ENCODE measurements at regions not wholly inside any gene's neighbourhood (a gene's known extent, or its start where the extent isn't known, plus 50 kb on each side); places are given as distances from the start of the nearest gene placed in this dataset.
"Not testable (repeated sequence)": the region's sequence is repeated elsewhere in the genome, so short reads cannot be mapped to it uniquely, and the experiment has no call there.

DNA sequence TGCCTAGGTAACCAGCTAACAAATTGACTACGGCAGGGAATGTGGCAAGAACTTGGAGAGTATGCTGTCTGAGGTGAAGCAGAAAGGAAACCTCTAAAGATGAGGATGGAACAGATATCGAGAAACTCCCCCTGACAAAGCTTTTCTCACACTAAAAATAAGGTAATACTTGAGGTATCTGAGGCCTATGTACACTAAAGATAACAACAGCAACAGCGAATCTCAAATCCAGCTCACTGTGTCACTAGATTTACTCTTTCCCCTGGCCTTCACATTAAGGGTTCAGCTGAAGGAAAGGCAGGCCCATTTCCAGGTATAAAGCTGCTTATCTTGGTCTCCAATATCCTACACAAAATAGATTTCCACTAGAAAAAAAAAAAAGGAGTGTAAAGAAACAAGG lies 518.0 kb downstream of the KCNT2 start:
- no peak for DNase-seq (ENCODE audit: low read depth, low spot score)

DNA sequence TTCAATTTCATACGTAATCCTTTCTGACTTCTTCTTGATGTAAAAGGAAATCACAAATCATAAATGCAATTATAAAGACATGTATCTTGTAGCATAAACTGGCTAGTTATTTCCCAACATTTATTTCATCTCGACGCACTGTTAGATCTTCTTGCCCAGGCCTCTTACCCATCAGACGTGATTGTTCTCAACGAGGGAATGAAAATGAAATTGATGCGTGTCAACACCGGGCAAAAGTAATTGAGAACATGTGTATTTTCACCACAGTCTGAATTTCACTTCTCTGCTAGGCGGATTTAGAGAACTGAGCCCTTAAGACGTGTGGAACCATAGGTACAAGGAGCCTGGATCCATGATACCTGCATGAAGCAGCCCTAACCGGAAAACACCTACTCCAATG lies 519.7 kb downstream of the KCNT2 start:
- no peak for DNase-seq (ENCODE audit: low read depth, low spot score)

- DNase-seq (ENCODE audit: low read depth, low spot score): no peak
These were observed 529.5 kb downstream of the KCNT2 start for GRCh38 chr1:196078691-196079090.

DNA sequence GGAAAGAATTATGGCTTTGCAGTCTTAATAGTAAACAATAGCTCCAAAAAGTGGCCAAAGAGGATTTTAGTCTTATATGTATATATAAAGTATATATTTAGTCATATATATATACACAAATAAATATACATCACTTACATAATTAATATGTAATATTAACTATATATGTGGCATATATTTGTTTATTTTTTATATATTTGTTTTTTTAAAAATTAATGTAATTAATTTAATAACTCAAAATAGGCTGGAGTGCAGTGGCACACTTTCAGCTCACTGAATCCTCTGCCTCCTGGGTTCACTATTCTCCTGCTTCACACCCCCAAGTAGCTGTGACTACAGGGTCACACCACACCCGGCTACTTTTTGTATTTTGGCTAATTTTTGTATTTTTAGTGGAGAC lies 532.6 kb downstream of the KCNT2 start:
- DNase-seq (ENCODE audit: low read depth, low spot score): no peak

DNA sequence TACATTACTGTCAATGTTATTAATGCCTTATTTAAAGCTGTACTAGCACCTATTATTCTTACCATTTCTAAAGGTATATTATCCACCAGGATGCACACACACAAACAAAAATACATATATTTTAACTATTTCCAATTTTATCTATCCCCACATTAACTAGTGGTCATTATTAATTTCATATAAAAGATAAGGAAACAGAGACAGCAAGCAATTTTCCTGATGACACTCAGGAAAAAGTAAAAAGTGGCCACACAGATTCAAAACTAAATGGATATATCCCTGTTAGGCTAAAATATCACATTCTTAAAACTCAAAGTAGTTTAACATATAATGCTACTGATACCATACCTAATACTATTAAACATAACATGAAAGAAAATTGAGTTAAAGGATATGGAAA lies 534.1 kb downstream of the KCNT2 start:
- DNase-seq (ENCODE audit: low read depth, low spot score): no peak

GRCh38 chr1:196071447-196071846 lies 536.8 kb downstream of the KCNT2 start:
- DNase-seq (ENCODE audit: low read depth, low spot score): no peak

GRCh38 chr1:196070940-196071339 lies 537.3 kb downstream of the KCNT2 start:
- no peak for DNase-seq (ENCODE audit: low read depth, low spot score)

- DNase-seq (ENCODE audit: low read depth, low spot score): no peak
These were observed 544.3 kb downstream of the KCNT2 start for GRCh38 chr1:196063952-196064351.

DNA sequence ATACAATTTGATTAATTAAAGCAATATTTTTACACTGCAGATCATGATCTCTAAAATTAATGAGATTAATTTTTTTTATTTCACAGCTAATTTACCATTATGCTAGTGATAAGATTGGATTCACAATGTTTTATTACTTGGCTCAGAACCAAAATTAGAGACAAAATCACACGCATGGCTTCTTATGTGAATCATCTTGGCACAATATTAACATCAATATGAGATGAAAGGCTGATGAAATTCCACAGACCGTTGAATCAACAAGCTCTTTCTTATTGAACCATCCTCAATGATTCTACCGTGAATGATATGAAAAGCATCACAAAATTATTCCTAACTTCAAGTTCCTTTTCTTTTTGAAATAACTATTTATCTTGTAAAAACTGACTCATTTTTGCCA lies 544.9 kb downstream of the KCNT2 start:
- no peak for DNase-seq (ENCODE audit: low read depth, low spot score)

- DNase-seq (ENCODE audit: low read depth, low spot score): no peak
These were observed 547.7 kb downstream of the KCNT2 start for GRCh38 chr1:196060539-196060938.

DNA sequence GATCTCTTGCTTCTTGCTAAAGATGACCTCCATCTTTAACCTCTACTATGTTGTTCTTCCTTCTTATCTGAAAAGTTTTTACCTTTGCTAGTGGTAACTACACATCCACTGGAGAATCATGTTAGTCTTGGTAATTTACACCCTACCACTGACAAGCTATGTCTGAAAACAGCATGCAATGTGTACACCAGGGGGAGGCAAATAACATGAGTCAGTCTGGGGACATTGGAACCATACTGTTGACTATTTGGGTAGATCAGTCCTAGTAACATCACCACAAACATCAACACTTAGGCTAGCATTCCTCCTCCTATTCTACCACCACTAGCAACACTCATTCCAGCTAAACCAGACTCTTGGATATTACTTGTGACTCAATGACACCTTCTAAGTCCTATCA lies 549.0 kb downstream of the KCNT2 start:
- no peak for DNase-seq (ENCODE audit: low read depth, low spot score)

DNA sequence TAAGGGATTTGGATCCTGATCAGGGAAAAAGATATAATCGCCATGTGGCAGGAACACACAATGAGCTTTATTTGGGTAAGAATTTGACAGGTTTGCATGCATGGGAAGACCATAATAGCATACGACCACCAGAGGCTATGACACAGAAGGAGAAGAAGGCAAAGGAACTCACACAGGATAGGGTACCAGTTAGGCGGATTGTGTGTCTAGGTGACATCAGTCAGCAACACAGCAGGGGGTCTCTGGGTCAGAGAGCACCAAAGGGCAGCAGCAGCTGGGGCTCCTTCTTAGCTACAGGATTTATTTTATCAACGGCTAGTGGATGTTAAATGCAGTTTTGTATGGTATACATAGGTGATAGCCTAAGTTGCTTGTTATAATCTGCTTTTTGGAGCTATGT lies 551.3 kb downstream of the KCNT2 start:
- no peak for DNase-seq (ENCODE audit: low read depth, low spot score)

GRCh38 chr1:196049407-196049806 lies 558.8 kb downstream of the KCNT2 start:
- no peak for DNase-seq (ENCODE audit: low read depth, low spot score)

DNA sequence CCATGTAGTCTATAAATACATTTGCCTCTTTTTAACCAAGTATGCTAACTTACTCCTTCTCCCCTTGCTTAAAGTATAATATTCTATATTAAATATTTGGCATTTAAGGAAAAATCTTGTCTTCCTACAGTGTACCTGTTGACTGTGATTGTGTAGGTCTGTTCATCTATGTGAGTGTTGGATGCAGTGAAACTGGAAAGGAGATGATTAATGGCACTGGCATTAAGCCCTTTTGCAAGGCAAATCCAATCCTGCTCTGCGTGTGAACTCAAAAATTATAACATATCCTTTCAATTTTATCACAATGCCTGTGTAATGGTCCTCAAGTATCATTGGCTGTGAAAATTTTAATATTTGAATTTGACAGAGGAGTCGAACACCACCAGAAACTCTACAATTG lies 565.0 kb downstream of the KCNT2 start:
- DNase-seq (ENCODE audit: low read depth, low spot score): no peak

DNA sequence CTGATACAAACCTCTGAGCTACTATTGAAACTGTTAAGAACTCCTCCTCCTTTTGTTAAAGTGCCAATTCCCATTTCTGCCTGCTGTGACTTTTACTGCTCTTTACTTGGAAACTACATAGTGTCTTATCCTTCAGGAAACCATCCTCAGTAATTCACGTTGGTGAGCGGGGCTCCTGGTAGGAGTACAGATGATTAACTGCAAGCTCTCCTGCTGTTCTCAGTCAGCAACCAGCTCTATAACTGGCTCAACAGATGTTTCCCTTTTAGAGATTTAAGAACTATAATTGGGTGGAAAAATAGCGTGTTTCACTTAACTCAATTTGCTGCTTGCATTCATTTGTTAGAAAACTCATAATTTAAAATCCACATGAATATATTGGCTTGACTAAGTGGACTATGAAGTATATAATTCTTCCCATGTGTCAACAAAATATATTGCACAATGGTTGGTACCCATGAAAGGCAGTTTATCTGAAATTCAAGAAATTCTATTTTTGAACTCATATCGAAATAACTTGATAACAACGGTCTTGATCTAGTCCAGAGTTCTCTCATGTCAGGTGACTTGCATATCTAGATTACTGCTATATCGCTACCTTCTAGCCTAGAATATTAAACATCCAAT lies 574.0 kb downstream of the KCNT2 start:
- peak; percentile 56 for DNase-seq (ENCODE audit: low read depth, low spot score)

- not testable (repeated sequence) for DNase-seq (ENCODE audit: low read depth, low spot score)
These were observed 576.9 kb downstream of the KCNT2 start for GRCh38 chr1:196031387-196031786.

GRCh38 chr1:196030455-196030854 lies 577.8 kb downstream of the KCNT2 start:
- no peak for DNase-seq (ENCODE audit: low read depth, low spot score)

- DNase-seq (ENCODE audit: low read depth, low spot score): no peak
These were observed 578.8 kb downstream of the KCNT2 start for GRCh38 chr1:196029410-196029809.

DNA sequence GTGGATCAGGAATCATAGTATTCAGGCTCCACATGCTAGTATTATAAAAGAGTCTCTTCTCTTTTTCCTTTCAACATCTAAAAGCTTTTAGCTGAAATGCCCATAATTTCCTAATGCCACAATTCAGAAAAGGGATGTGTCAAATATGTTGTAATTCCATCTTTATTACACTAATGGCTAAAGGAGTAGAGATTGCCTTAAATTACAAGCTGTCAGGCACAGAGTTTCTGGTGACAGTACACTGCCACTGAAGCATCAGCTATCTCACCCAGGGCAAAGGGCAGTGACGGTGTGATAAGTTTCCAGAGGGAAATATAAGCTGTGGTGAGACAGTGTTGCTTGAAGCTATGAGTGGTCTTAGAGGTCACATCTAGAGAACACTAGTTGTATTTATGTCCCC lies 581.1 kb downstream of the KCNT2 start:
- DNase-seq (ENCODE audit: low read depth, low spot score): no peak

DNA sequence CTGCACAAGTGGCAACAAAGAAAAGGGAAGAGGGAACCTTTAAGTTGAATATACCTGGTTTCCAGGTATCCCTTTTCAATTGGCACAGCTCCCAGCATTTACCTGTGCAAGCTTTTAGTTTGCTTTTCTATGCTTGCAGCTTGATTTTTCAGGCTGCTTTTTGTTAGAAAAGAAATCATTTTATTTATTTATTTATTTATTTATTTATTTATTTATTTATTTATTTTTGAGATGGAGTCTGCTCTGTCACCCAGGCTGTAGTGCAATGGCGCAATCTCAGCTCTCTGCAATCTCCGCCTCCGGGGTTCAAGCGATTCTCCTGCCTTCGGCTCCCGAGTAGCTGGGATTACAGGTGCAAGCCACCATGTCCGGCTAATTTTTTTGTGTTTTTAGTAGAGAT lies 587.1 kb downstream of the KCNT2 start:
- not testable (repeated sequence) for DNase-seq (ENCODE audit: low read depth, low spot score)

GRCh38 chr1:196009362-196009761 lies 598.9 kb downstream of the KCNT2 start:
- no peak for DNase-seq (ENCODE audit: low read depth, low spot score)

DNA sequence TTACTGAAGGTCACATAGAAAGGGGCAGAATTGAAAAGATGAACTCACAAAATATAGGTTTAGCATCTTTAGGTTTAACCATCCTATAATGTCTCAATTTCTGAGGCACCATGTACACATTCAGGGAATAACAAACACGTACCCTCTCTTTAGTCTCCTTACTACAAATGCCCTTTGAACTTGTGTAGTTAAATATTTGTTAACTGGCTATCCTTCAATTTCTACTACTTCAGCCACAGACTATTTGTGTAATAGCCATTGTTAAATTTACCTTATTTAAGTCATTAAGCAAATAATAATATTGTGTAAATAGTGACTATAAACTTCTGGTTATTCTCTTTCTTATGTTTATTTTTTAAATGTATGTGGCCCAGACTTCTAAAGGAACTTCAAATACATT lies 600.5 kb downstream of the KCNT2 start:
- no peak for DNase-seq (ENCODE audit: low read depth, low spot score)

DNA sequence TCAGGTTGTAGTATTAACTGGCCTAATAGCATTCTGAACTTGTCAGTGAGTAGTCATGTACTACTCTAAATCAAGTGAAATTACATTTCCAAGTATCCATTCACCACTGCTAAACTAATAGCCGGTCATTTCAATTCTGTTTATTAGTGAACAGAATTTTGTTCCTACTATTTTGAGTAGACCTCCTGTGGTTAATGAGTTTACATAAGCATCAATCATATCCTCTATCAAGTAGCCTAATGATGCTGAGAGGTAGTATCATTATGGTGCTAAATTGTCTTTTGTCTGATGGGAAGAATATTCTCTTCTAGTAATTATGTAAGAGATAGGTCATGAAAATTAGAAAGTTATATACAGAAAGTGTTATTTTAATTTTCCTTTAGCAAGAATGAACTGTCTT lies 602.8 kb downstream of the KCNT2 start:
- no peak for DNase-seq (ENCODE audit: low read depth, low spot score)

GRCh38 chr1:196004388-196004787 lies 603.9 kb downstream of the KCNT2 start:
- DNase-seq (ENCODE audit: low read depth, low spot score): peak; percentile 74
